SK-N-SH (cell line): ENCODE measurements at regions not wholly inside any gene's neighbourhood (a gene's known extent, or its start where the extent isn't known, plus 50 kb on each side); places are given as distances from the start of the nearest gene placed in this dataset.

ENCODE experiments used
- CTCF ChIA-PET: fragments of 300-600, 350-600 bp; formaldehyde crosslinking; extraction: SDS; loops from one replicate; lab custom pipeline; 2021; lab: Yijun Ruan, JAX
- POLR2A ChIA-PET: fragments of 350-600 bp; sonication (Branson Sonifier 250); formaldehyde crosslinking; extraction: SDS; loops from one replicate; lab custom pipeline; 2020; ENCODE audit warnings: antibody characterized with exemption, inconsistent platforms; lab: Yijun Ruan, JAX
- DNase-seq: peaks from one replicate; pipeline ENCODE4 v3.0.0; 2012
- H2AFZ ChIP-seq: fragments of 200-600 bp; sonication (generic); 2 replicates; pipeline ENCODE4 v1.8.1; 2016; ENCODE audit warnings: antibody characterized with exemption, mild to moderate bottlenecking, low read depth
- H3F3A ChIP-seq: fragments of 200-600 bp; sonication (generic); replicated peaks from 2 replicates; pipeline ENCODE3; 2016; ENCODE audit warnings: antibody characterized with exemption, mild to moderate bottlenecking; ENCODE audit not compliant: insufficient read depth
- H3K27ac ChIP-seq, 2 experiments: fragments of 200-500 bp in 1 of 2; fragments of 200-600 bp in 1 of 2; sonication (Bioruptor generic) in 1 of 2; sonication (generic), shearing (Covaris generic) in 1 of 2; 2 replicates each; pipeline versions ENCODE4 v1.5.1 to v1.6.1; 2014 to 2016; ENCODE audit warnings: low read depth in 2 of 2, inconsistent platforms in 1 of 2, low read length in 1 of 2, mild to moderate bottlenecking in 1 of 2, mixed read lengths in 1 of 2
- H3K27me3 ChIP-seq: fragments of 200-600 bp; sonication (generic), shearing (Covaris generic); 2 replicates; pipeline ENCODE4 v1.6.1; 2016; ENCODE audit warnings: mixed run types; ENCODE audit not compliant: insufficient read depth
- H3K36me3 ChIP-seq, 2 experiments: fragments of 200-500 bp in 1 of 2; fragments of 200-600 bp in 1 of 2; sonication (Bioruptor generic) in 1 of 2; sonication (generic) in 1 of 2; replicated peaks in 1 of 2; 2 replicates each; pipeline versions ENCODE3 to v1.5.1; 2014 to 2016; ENCODE audit warnings: low read length in 1 of 2, mild to moderate bottlenecking in 1 of 2; ENCODE audit not compliant: insufficient read depth in 2 of 2, control insufficient read depth in 1 of 2
- H3K4me1 ChIP-seq, 2 experiments: fragments of 200-500 bp in 1 of 2; fragments of 200-600 bp in 1 of 2; sonication (Bioruptor generic) in 1 of 2; sonication (generic), shearing (Covaris generic) in 1 of 2; 2 replicates each; pipeline versions ENCODE4 v1.5.1 to v1.6.1; 2014 to 2016; ENCODE audit warnings: low read depth in 1 of 2, low read length in 1 of 2, mixed run types in 1 of 2; ENCODE audit not compliant: insufficient read depth in 2 of 2, control insufficient read depth in 1 of 2
- H3K4me2 ChIP-seq: fragments of 200-600 bp; sonication (generic), shearing (Covaris generic); 2 replicates; pipeline ENCODE4 v1.6.1; 2017; ENCODE audit warnings: mixed run types
- H3K4me3 ChIP-seq, 2 experiments: fragments of 200-500 bp in 1 of 2; fragments of 200-600 bp in 1 of 2; sonication (Bioruptor generic) in 1 of 2; sonication (generic), shearing (Covaris generic) in 1 of 2; 2 replicates each; pipeline versions ENCODE4 v1.5.1 to v1.8.1; 2014 to 2016; ENCODE audit warnings: low read depth in 2 of 2, inconsistent platforms in 1 of 2, low read length in 1 of 2, mild to moderate bottlenecking in 1 of 2, mixed read lengths in 1 of 2, moderate library complexity in 1 of 2
- H3K79me2 ChIP-seq: fragments of 200-600 bp; sonication (generic); 2 replicates; pipeline ENCODE4 v1.8.1; 2017; ENCODE audit warnings: mild to moderate bottlenecking; ENCODE audit not compliant: insufficient read depth
- H3K9ac ChIP-seq: fragments of 200-600 bp; sonication (generic); 2 replicates; pipeline ENCODE4 v1.6.1; 2017; ENCODE audit warnings: mixed run types
- H3K9me2 ChIP-seq: fragments of 200-600 bp; sonication (generic); 2 replicates; pipeline ENCODE4 v1.6.1; 2017; ENCODE audit warnings: mixed run types
- H3K9me3 ChIP-seq: fragments of 200-600 bp; sonication (generic); 2 replicates; pipeline ENCODE4 v1.6.1; 2017; ENCODE audit warnings: mixed run types, mild to moderate bottlenecking, moderate library complexity
- H4K20me1 ChIP-seq: fragments of 200-600 bp; sonication (generic); 2 replicates; pipeline ENCODE4 v1.6.1; 2017; ENCODE audit warnings: mild to moderate bottlenecking, mixed run types; ENCODE audit not compliant: insufficient read depth
- CHD2 ChIP-seq: fragments of 150-350 bp; IDR thresholded peaks from 2 replicates; pipeline ENCODE4 v1.6.1; 2018; ENCODE audit warnings: low read length; ENCODE audit not compliant: partially characterized antibody
- EP300 ChIP-seq, 2 experiments: IDR thresholded peaks; 2 replicates each; pipeline versions ENCODE4 v1.4.0 to v1.6.1; 2012; ENCODE audit warnings: borderline replicate concordance in 1 of 2, low read depth in 1 of 2, low read length in 1 of 2
- FOSL2 ChIP-seq: IDR thresholded peaks from 2 replicates; pipeline ENCODE4 v1.4.0; 2012; ENCODE audit warnings: low read depth, mild to moderate bottlenecking, moderate library complexity, borderline replicate concordance
- IRF3 ChIP-seq: fragments of 150-350 bp; IDR thresholded peaks from 2 replicates; pipeline ENCODE4 v1.6.1; 2016; ENCODE audit warnings: mild to moderate bottlenecking, low read depth, low read length
- JUND ChIP-seq: IDR thresholded peaks from 2 replicates; pipeline ENCODE4 v1.4.0; 2012
- MAX ChIP-seq: IDR thresholded peaks from 2 replicates; pipeline ENCODE4 v1.4.0; 2012; ENCODE audit warnings: low read depth
- MXI1 ChIP-seq: IDR thresholded peaks from 2 replicates; pipeline ENCODE4 v1.6.1; 2012; ENCODE audit warnings: mild to moderate bottlenecking, low read depth, low read length, improper control_type of control experiment
- NRF1 ChIP-seq: IDR thresholded peaks from 2 replicates; pipeline ENCODE4 v1.6.1; 2012; ENCODE audit warnings: low read depth, mild to moderate bottlenecking, low read length
- POLR2AphosphoS5 ChIP-seq: IDR thresholded peaks from 2 replicates; pipeline ENCODE4 v1.6.1; 2012; ENCODE audit warnings: low read depth, low read length
- RAD21 ChIP-seq: IDR thresholded peaks from 2 replicates; pipeline ENCODE4 v1.6.1; 2012; ENCODE audit warnings: mild to moderate bottlenecking, low read length
- RCOR1 ChIP-seq: fragments of 150-350 bp; IDR thresholded peaks from 2 replicates; pipeline ENCODE4 v1.6.1; 2017; ENCODE audit warnings: antibody characterized with exemption, low read length
- REST ChIP-seq: IDR thresholded peaks from 2 replicates; pipeline ENCODE4 v1.6.1; 2012; ENCODE audit warnings: mild to moderate bottlenecking, low read depth, low read length, moderate library complexity
- RFX5 ChIP-seq: IDR thresholded peaks from 2 replicates; pipeline ENCODE4 v1.6.1; 2012; ENCODE audit warnings: mild to moderate bottlenecking, improper control_type of control experiment, low read length
- RXRA ChIP-seq: IDR thresholded peaks from 2 replicates; pipeline ENCODE4 v1.4.0; 2012; ENCODE audit warnings: low read depth, mild to moderate bottlenecking, borderline replicate concordance
- SIN3A ChIP-seq: IDR thresholded peaks from 2 replicates; pipeline ENCODE4 v1.6.1; 2012; ENCODE audit warnings: low read depth, mild to moderate bottlenecking, low read length, moderate library complexity, borderline replicate concordance
- SMC3 ChIP-seq: IDR thresholded peaks from 2 replicates; pipeline ENCODE4 v1.6.1; 2012; ENCODE audit warnings: low read depth, low read length, improper control_type of control experiment
- YY1 ChIP-seq: IDR thresholded peaks from 2 replicates; pipeline ENCODE4 v1.4.0; 2012; ENCODE audit warnings: low read depth, mild to moderate bottlenecking
- WGBS: methylation state at CpG from one replicate; pipeline ENCODE4 v1.1.6; 2017; ENCODE audit warnings: low lambda C conversion rate; 5-methylcytosine and 5-hydroxymethylcytosine counted together
- TF ChIP-seq, protein P1 (sequence below): IDR thresholded peaks from 2 replicates; pipeline ENCODE4; 2012
- TF ChIP-seq, protein P2 (sequence below): IDR thresholded peaks from 2 replicates; pipeline ENCODE4 v1.4.0; 2012; ENCODE audit warnings: low read depth, borderline replicate concordance

DNA sequence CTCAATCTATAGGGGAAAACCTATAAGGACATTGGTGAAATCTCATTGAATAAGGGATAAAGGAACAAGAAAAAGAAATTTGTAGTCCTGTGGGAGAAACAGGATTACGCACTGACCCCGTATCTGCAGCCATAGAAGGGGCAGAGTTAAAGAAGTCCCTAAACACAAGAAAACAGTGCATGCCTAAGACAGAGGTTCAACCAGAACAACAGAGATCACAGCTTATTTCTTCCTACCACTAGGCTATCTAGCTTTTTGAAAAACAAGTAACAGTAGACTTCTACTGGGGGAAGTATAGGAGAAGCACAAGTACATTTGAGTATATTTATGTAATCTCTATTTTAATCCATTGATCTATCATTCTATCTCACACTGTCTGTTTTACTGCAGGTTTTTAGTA lies 485.2 kb upstream of the REG3G start:
- H3K79me2 ChIP-seq: no peaks in the 10 kb centered on the region
- H3K36me3 ChIP-seq: no peaks in the 10 kb centered on the region
- H3K27ac ChIP-seq: no peak overlapping the region
- no peaks in the 10 kb centered on the region for H3K4me1 ChIP-seq
- H3K9ac ChIP-seq: no peak overlapping the region
- WGBS: 25% methylated on average over 2 of the region's 2 CpGs
- H3F3A ChIP-seq: no peaks in the 10 kb centered on the region
- H3K9me2 ChIP-seq: no peaks in the 10 kb centered on the region; the same call in 1 of the 2 replicates
- no peak overlapping the region for H2AFZ ChIP-seq
- CTCF ChIA-PET: no interaction called here
- H3K4me3 ChIP-seq: no peak overlapping the region
- TF ChIP-seq NRF1: no peak
- no peak for TF ChIP-seq EP300 (IDR thresholded peaks at IDR 0.05; ENCODE audit: borderline replicate concordance in 1 of 2, low read depth in 1 of 2, low read length in 1 of 2)
- TF ChIP-seq REST: no peak
- TF ChIP-seq SMC3: no peak
- no peak for TF ChIP-seq SIN3A
- TF ChIP-seq IRF3: no peak
- no peak for TF ChIP-seq RCOR1
- TF ChIP-seq CHD2: no peak
- no peak for TF ChIP-seq YY1
- no peak for TF ChIP-seq MAX
- no peak for TF ChIP-seq JUND
- TF ChIP-seq, protein P1, sequence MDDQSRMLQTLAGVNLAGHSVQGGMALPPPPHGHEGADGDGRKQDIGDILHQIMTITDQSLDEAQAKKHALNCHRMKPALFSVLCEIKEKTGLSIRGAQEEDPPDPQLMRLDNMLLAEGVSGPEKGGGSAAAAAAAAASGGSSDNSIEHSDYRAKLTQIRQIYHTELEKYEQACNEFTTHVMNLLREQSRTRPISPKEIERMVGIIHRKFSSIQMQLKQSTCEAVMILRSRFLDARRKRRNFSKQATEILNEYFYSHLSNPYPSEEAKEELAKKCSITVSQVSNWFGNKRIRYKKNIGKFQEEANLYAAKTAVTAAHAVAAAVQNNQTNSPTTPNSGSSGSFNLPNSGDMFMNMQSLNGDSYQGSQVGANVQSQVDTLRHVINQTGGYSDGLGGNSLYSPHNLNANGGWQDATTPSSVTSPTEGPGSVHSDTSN: no peak
- no peak for TF ChIP-seq MXI1
- TF ChIP-seq, protein P2, sequence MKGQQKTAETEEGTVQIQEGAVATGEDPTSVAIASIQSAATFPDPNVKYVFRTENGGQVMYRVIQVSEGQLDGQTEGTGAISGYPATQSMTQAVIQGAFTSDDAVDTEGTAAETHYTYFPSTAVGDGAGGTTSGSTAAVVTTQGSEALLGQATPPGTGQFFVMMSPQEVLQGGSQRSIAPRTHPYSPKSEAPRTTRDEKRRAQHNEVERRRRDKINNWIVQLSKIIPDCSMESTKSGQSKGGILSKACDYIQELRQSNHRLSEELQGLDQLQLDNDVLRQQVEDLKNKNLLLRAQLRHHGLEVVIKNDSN: no peak
- TF ChIP-seq POLR2AphosphoS5: no peak
- no peak for TF ChIP-seq RFX5
- no peak for TF ChIP-seq RXRA
- TF ChIP-seq RAD21: no peak
- no peak for TF ChIP-seq FOSL2
- DNase-seq: no peak
- no peaks in the 10 kb centered on the region for H3K9me3 ChIP-seq
- no peaks in the 10 kb centered on the region for H4K20me1 ChIP-seq
- POLR2A ChIA-PET: no interaction called here
- H3K27me3 ChIP-seq: no peaks in the 10 kb centered on the region
- no peak overlapping the region for H3K4me2 ChIP-seq
